ENCODE measurements at regions not wholly inside any gene's neighbourhood (a gene's known extent, or its start where the extent isn't known, plus 50 kb on each side); places are given as distances from the start of the nearest gene placed in this dataset.

DNA sequence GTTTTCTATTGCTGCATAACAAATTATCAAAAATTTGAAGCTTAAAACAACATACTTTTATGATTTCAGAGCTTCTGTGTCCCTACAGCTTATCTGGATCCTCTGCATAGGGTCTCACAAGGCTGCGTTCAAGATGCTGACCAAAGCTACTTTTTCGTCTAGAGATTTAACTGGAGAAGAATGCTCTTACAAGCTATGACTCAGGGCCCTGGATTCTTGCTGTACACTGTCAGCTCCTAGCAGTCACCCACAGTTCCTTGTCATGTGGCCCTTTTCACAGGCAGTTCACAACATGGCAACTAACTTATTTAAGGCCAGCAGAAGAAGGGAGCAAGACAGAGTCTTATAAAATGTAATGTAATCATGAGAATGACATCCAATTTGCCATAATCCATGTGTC, 70.8 kb upstream of the FAM174A start:
- Histone ChIP-seq H3K4me1 (ENCODE audit: insufficient read depth, low read length) (no peaks in the 10 kb centered on the region), H3K23ac (ENCODE audit: insufficient read length, low read depth, low read length) (no peak overlapping the region), H3K27me3 (ENCODE audit: insufficient read depth, low read length) (no peaks in the 10 kb centered on the region), H3K23me2 (ENCODE audit: insufficient read length, low read depth, low read length, poor library complexity, severe bottlenecking) (no peaks in the 10 kb centered on the region), H4K20me1 (ENCODE audit: control insufficient read depth, insufficient read depth, insufficient read length) (no peaks in the 10 kb centered on the region), H3K79me2 (ENCODE audit: insufficient read depth, low read length) (no peaks in the 10 kb centered on the region), H3K4ac (ENCODE audit: low read depth, low read length) (no peak overlapping the region), H3K9me3 (ENCODE audit: control insufficient read depth, low read depth, low read length) (no peaks in the 10 kb centered on the region), H4K91ac (ENCODE audit: insufficient read length, low read depth, low read length) (no peak overlapping the region), H3T11ph (ENCODE audit: low read length) (no peak overlapping the region), H3K14ac (ENCODE audit: insufficient read depth, low read length) (no peak overlapping the region), H3K4me2 (ENCODE audit: insufficient read depth, insufficient read length, low read length) (no peak overlapping the region), H3K18ac (ENCODE audit: insufficient read length, low read depth, low read length) (no peak overlapping the region), H2BK5ac (ENCODE audit: insufficient read length, low read length) (no peak overlapping the region), H3K56ac (ENCODE audit: insufficient read length, low read depth, low read length) (no peak overlapping the region), H2BK20ac (ENCODE audit: low read depth, low read length, poor library complexity, severe bottlenecking) (no peak overlapping the region), H4K5ac (ENCODE audit: insufficient read length, low read depth, low read length) (no peak overlapping the region), H2AFZ (ENCODE audit: low read length) (no peak overlapping the region), H2AK5ac (ENCODE audit: insufficient read length, low read length) (no peak overlapping the region), H2BK12ac (ENCODE audit: insufficient read length, low read depth, low read length) (no peak overlapping the region), H3K27ac (ENCODE audit: insufficient read length, low read depth, low read length) (no peak overlapping the region), H4K8ac (replicated peaks; ENCODE audit: insufficient read length, low read depth, low read length) (no peak overlapping the region), H2BK15ac (ENCODE audit: low read depth, low read length) (no peak overlapping the region), H3K79me1 (ENCODE audit: insufficient read depth, low read depth, low read length, poor library complexity, severe bottlenecking) (no peaks in the 10 kb centered on the region), H3K9ac (ENCODE audit: extremely low read depth, insufficient read length, low read length) (no peak overlapping the region), H2BK120ac (ENCODE audit: low read depth, low read length, poor library complexity, severe bottlenecking) (no peak overlapping the region)
- H3K27ac Mint-ChIP-seq: peak overlapping the region in 1 of 3 experiments; percentile 15; a peak in 1 of 7 replicates
- H3K27me3 Mint-ChIP-seq (ENCODE audit: low read depth): no peaks in the 10 kb centered on the region
- H3K9me3 Mint-ChIP-seq: peaks cover 5 to 14% of the 10 kb centered on the region in 2 experiments; a peak in 4 of 5 replicates
- no peaks in the 10 kb centered on the region for H3K4me1 Mint-ChIP-seq
- peaks cover 0 to 10% (median 0%) of the 10 kb centered on the region in 3 experiments; a peak in 2 of 7 replicates for H3K36me3 Mint-ChIP-seq (ENCODE audit: insufficient read depth in 1 of 3, low read depth in 3 of 3)
- H3K4me3 Mint-ChIP-seq: no peak overlapping the region
- no CpG with 5 or more reads among the region's 2 CpGs for WGBS (ENCODE audit: extremely low coverage, insufficient read length, low lambda C conversion rate)
- TF ChIP-seq CTCF (conservative IDR thresholded peaks at IDR 0.05): no peak
- DNase-seq: no peak
